HCT116 (cell line): ENCODE measurements at regions not wholly inside any gene's neighbourhood (a gene's known extent, or its start where the extent isn't known, plus 50 kb on each side); places are given as distances from the start of the nearest gene placed in this dataset.

Experiments
- ATAC-seq: fragments of 200-7000 bp; cut with Tn5 transposase; 2 replicates; pipeline ENCODE4 v1.9.1; 2020; ENCODE audit warnings: mild to moderate bottlenecking, moderate library complexity
- BruUV-seq: library from RNA; stranded (reverse); fragments of 400-500 nt; replicated peaks from 2 replicates; lab custom pipeline; 2021; lab: Mats Ljungman, UMichigan
- CTCF ChIA-PET: fragments of 300-600 bp; sonication (Branson Sonifier 250); formaldehyde crosslinking; loops from one replicate; lab custom pipeline; 2021; ENCODE audit warnings: antibody characterized with exemption; lab: Charles Lee
- POLR2A ChIA-PET: fragments of 300-600, 350-600 bp; sonication (Branson Sonifier 250); formaldehyde crosslinking; loops from one replicate; lab custom pipeline; 2021; ENCODE audit warnings: antibody characterized with exemption; lab: Charles Lee
- RAD21 ChIA-PET, 2 experiments: fragments of 300-600 bp; sonication (Branson Sonifier 250); formaldehyde crosslinking; loops; one replicate each; lab custom pipeline; 2023; ENCODE audit warnings: low total read pairs in 2 of 2; ENCODE audit not compliant: uncharacterized antibody in 2 of 2, unreplicated experiment in 2 of 2, low non-redundant PET in 1 of 2; lab: Charles Lee
- DNase-seq: peaks from one replicate; pipeline ENCODE4 v3.0.0-alpha.2; 2010; ENCODE audit warnings: low read depth, low spot score
- H2AFZ ChIP-seq: fragments of 200-600 bp; shearing (Covaris generic), sonication (generic); 2 replicates; pipeline ENCODE4 v1.6.1; 2017; ENCODE audit warnings: low read depth, mixed run types, mixed read lengths, antibody characterized with exemption, low read length; ENCODE audit not compliant: poor library complexity, severe bottlenecking
- H3K27ac ChIP-seq: 2 replicates; pipeline ENCODE4 v1.5.1; 2012; ENCODE audit warnings: low read depth, low read length
- H3K27me3 ChIP-seq: fragments of 200-600 bp; sonication (generic); 2 replicates; pipeline ENCODE4 v1.6.1; 2016; ENCODE audit warnings: mixed run types, low read length, mixed read lengths; ENCODE audit not compliant: insufficient read depth
- H3K36me3 ChIP-seq, 2 experiments: fragments of 200-500 bp in 1 of 2; fragments of 200-600 bp in 1 of 2; sonication (Bioruptor generic) in 1 of 2; sonication (generic) in 1 of 2; 2 replicates each; pipeline versions ENCODE4 v1.5.1 to v1.6.1; 2014 to 2016; ENCODE audit warnings: low read length in 2 of 2, inconsistent platforms in 1 of 2, mixed read lengths in 1 of 2, mixed run types in 1 of 2; ENCODE audit not compliant: insufficient read depth in 2 of 2, control insufficient read depth in 1 of 2
- H3K4me1 ChIP-seq, 2 experiments: fragments of 200-600 bp in 1 of 2; sonication (generic) in 1 of 2; 2 replicates each; pipeline versions ENCODE4 v1.5.1 to v1.6.1; 2012 to 2017; ENCODE audit warnings: low read length in 2 of 2, inconsistent platforms in 1 of 2, mild to moderate bottlenecking in 1 of 2, mixed read lengths in 1 of 2, mixed run types in 1 of 2, moderate library complexity in 1 of 2; ENCODE audit not compliant: insufficient read depth in 2 of 2, control insufficient read depth in 1 of 2
- H3K4me2 ChIP-seq: fragments of 200-600 bp; sonication (generic); 2 replicates; pipeline ENCODE4 v1.6.1; 2017; ENCODE audit warnings: mixed run types, low read length, mixed read lengths
- H3K4me3 ChIP-seq, 2 experiments: fragments of 200-600 bp in 1 of 2; sonication (generic) in 1 of 2; replicated peaks in 1 of 2; 2 replicates each; pipeline ENCODE4 v1.5.1; 2011 to 2016; ENCODE audit warnings: low read length in 2 of 2, control low read depth in 1 of 2, low read depth in 1 of 2, mild to moderate bottlenecking in 1 of 2, mixed read lengths in 1 of 2, mixed run types in 1 of 2
- H3K79me2 ChIP-seq: fragments of 200-600 bp; sonication (generic); 2 replicates; pipeline ENCODE4 v1.6.1; 2017; ENCODE audit warnings: mild to moderate bottlenecking, mixed run types, low read length, moderate library complexity, mixed read lengths; ENCODE audit not compliant: insufficient read depth
- H3K9ac ChIP-seq: fragments of 200-600 bp; sonication (generic); 2 replicates; pipeline ENCODE4 v1.6.1; 2016; ENCODE audit warnings: low read length, mixed read lengths
- H3K9me2 ChIP-seq: fragments of 200-600 bp; sonication (generic), shearing (Covaris generic); 2 replicates; pipeline ENCODE4 v1.6.1; 2017; ENCODE audit warnings: mixed run types, mild to moderate bottlenecking, moderate library complexity; ENCODE audit not compliant: insufficient read depth
- H3K9me3 ChIP-seq, 2 experiments: fragments of 200-500 bp in 1 of 2; fragments of 200-600 bp in 1 of 2; sonication (Bioruptor generic) in 1 of 2; sonication (generic) in 1 of 2; 2 replicates each; pipeline ENCODE4 v1.6.1; 2014 to 2017; ENCODE audit warnings: low read length in 2 of 2, mixed read lengths in 2 of 2, inconsistent platforms in 1 of 2, low read depth in 1 of 2, mild to moderate bottlenecking in 1 of 2, mixed run types in 1 of 2, moderate library complexity in 1 of 2; ENCODE audit not compliant: control insufficient read depth in 1 of 2, insufficient read depth in 1 of 2
- H4K20me1 ChIP-seq: fragments of 200-600 bp; sonication (generic), shearing (Covaris generic); 2 replicates; pipeline ENCODE4 v1.6.1; 2017; ENCODE audit warnings: mixed run types, mild to moderate bottlenecking, moderate library complexity; ENCODE audit not compliant: insufficient read depth
- CBX3 ChIP-seq: IDR thresholded peaks from 2 replicates; pipeline ENCODE4 v1.6.1; 2012; ENCODE audit warnings: low read depth
- CEBPB ChIP-seq: IDR thresholded peaks from 2 replicates; pipeline ENCODE4 v1.6.1; 2012; ENCODE audit warnings: low read depth
- POLR2A ChIP-seq: IDR thresholded peaks from 2 replicates; pipeline ENCODE4 v1.7.0; 2011; ENCODE audit warnings: borderline replicate concordance; ENCODE audit not compliant: insufficient read depth, insufficient read length; ENCODE audit errors: extremely low read depth
- RAD21 ChIP-seq: IDR thresholded peaks from 2 replicates; pipeline ENCODE4 v1.6.1; 2012; ENCODE audit warnings: low read depth, mild to moderate bottlenecking
- YY1 ChIP-seq: IDR thresholded peaks from 2 replicates; pipeline ENCODE4 v1.6.1; 2011; ENCODE audit warnings: low read length, low read depth, moderate library complexity, mild to moderate bottlenecking; ENCODE audit not compliant: insufficient replicate concordance; ENCODE audit errors: extremely low read depth
- intact Hi-C: fragments of 100-400 bp; cut with micrococcal nuclease; formaldehyde crosslinking; loops from 2 replicates; pipeline ENCODE4 v1.10.0; 2022
- TF ChIP-seq, protein P1 (sequence below): IDR thresholded peaks from 2 replicates; pipeline ENCODE4 v1.6.1; 2012; ENCODE audit warnings: low read depth
- TF ChIP-seq, protein P2 (sequence below), 3 experiments: fragments of 200-600 bp in 1 of 3; sonication (generic) in 1 of 3; IDR thresholded peaks in 2 of 3; conservative IDR thresholded peaks in 1 of 3; 2 replicates each; pipeline ENCODE4 v1.5.1; 2012 to 2017; ENCODE audit warnings: low read depth in 2 of 3, low read length in 2 of 3, antibody characterized with exemption in 1 of 3, borderline replicate concordance in 1 of 3, control low read depth in 1 of 3, mild to moderate bottlenecking in 1 of 3, mixed read lengths in 1 of 3, mixed run types in 1 of 3, moderate library complexity in 1 of 3; ENCODE audit not compliant: insufficient read depth in 1 of 3

DNA sequence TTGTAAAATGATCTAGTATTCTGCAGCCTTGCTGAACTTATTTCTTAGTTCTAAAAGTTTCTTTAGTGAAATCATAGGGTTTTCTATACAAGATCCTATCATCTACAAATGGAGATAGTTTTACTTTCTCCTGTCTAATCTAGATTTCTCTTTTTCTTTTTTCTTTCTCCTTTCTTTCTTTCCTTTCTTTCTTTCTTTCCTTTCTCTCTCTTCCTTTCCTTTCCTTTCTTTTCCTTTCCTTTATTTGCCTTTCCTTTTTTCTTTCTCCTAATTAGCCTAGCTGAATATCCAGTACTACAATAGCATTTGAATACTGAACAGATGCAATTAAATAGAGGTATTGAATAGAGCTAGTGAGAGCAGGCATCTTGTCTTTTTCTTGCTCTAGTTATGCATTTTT, 186.6 kb upstream of the SPAG17 start:
- no peak for TF ChIP-seq RAD21
- no peak for TF ChIP-seq YY1
- TF ChIP-seq POLR2A, result no peak
- no peak for TF ChIP-seq CBX3
- TF ChIP-seq CEBPB, result no peak
- TF ChIP-seq, protein P1, sequence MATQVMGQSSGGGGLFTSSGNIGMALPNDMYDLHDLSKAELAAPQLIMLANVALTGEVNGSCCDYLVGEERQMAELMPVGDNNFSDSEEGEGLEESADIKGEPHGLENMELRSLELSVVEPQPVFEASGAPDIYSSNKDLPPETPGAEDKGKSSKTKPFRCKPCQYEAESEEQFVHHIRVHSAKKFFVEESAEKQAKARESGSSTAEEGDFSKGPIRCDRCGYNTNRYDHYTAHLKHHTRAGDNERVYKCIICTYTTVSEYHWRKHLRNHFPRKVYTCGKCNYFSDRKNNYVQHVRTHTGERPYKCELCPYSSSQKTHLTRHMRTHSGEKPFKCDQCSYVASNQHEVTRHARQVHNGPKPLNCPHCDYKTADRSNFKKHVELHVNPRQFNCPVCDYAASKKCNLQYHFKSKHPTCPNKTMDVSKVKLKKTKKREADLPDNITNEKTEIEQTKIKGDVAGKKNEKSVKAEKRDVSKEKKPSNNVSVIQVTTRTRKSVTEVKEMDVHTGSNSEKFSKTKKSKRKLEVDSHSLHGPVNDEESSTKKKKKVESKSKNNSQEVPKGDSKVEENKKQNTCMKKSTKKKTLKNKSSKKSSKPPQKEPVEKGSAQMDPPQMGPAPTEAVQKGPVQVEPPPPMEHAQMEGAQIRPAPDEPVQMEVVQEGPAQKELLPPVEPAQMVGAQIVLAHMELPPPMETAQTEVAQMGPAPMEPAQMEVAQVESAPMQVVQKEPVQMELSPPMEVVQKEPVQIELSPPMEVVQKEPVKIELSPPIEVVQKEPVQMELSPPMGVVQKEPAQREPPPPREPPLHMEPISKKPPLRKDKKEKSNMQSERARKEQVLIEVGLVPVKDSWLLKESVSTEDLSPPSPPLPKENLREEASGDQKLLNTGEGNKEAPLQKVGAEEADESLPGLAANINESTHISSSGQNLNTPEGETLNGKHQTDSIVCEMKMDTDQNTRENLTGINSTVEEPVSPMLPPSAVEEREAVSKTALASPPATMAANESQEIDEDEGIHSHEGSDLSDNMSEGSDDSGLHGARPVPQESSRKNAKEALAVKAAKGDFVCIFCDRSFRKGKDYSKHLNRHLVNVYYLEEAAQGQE, result no peak
- TF ChIP-seq, protein P2, sequence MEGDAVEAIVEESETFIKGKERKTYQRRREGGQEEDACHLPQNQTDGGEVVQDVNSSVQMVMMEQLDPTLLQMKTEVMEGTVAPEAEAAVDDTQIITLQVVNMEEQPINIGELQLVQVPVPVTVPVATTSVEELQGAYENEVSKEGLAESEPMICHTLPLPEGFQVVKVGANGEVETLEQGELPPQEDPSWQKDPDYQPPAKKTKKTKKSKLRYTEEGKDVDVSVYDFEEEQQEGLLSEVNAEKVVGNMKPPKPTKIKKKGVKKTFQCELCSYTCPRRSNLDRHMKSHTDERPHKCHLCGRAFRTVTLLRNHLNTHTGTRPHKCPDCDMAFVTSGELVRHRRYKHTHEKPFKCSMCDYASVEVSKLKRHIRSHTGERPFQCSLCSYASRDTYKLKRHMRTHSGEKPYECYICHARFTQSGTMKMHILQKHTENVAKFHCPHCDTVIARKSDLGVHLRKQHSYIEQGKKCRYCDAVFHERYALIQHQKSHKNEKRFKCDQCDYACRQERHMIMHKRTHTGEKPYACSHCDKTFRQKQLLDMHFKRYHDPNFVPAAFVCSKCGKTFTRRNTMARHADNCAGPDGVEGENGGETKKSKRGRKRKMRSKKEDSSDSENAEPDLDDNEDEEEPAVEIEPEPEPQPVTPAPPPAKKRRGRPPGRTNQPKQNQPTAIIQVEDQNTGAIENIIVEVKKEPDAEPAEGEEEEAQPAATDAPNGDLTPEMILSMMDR (IDR thresholded peaks at IDR 0.05 in 2 of 3, conservative IDR thresholded peaks at IDR 0.05 in 1 of 3; ENCODE audit: borderline replicate concordance in 1 of 3, insufficient read depth in 1 of 3, low read depth in 2 of 3, low read length in 2 of 3), result no peak

More for the DNA sequence above, 186.6 kb upstream of the SPAG17 start:
- Histone ChIP-seq H3K9me2 (no peaks in the 10 kb centered on the region), H3K4me1 (no peaks in the 10 kb centered on the region), H2AFZ (no peak overlapping the region), H3K9ac (no peak overlapping the region), H3K27me3 (no peaks in the 10 kb centered on the region), H3K79me2 (no peaks in the 10 kb centered on the region), H3K4me3 (no peak overlapping the region), H3K9me3 (peaks cover 0 to 11% of the 10 kb centered on the region in 2 experiments; a peak in 1 of 4 replicates), H3K36me3 (no peaks in the 10 kb centered on the region), H4K20me1 (no peaks in the 10 kb centered on the region), H3K27ac (no peak overlapping the region), H3K4me2 (no peak overlapping the region)
- intact Hi-C loops, result no loop called here
- no TSS peak for BruUV-seq
- CTCF ChIA-PET, result no interaction called here
- POLR2A ChIA-PET, result no interaction called here
- ATAC-seq (no peak), DNase-seq (no peak)
- RAD21 ChIA-PET, result no interaction called here
